Right lung (tissue), 2 donors: ENCODE measurements at regions not wholly inside any gene's neighbourhood (a gene's known extent, or its start where the extent isn't known, plus 50 kb on each side); places are given as distances from the start of the nearest gene placed in this dataset.

ENCODE experiments used
- DNase-seq, 2 donors: peaks; one replicate each; pipeline ENCODE4 v3.0.0-alpha.2; 2013

DNA sequence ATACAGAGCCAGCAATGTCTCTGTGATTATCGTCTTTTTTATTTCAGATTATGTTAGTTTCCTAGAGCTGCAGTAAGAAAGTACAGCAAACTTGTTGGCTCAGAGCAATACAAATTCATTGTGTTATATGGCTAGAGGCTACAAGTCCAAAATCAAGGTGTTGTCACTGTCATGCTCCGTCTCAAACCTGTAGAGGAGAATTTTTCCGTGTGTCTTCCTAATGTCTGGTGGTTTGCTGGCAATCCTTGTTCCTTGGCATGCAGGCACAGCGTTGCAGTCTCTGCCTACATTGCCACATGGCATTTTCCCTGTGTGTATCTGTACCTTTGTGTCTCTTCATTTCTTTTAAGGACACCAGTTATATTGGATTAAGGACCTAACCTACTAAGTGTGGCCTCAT lies 244.4 kb downstream of the LRRIQ3 start:
- DNase-seq, result no peak

DNA sequence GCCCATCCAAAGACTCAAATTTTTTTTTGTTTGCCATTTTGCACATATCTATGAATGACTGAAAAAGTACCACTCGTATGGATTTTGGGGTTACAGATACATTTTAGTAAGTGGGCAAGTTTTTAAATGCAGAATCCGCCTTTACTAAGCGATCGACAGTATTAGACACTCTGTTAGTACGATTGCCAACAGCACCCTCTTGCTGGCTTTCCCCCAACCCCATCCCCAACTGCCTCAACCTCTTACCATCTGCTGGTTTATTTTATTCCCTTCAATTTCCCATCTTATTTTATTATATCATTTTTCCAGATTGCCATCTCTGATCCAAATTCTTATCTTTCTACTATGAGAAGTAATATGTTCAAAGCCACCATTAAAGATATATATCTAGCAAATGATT lies 244.8 kb downstream of the LRRIQ3 start:
- no peak for DNase-seq

DNA sequence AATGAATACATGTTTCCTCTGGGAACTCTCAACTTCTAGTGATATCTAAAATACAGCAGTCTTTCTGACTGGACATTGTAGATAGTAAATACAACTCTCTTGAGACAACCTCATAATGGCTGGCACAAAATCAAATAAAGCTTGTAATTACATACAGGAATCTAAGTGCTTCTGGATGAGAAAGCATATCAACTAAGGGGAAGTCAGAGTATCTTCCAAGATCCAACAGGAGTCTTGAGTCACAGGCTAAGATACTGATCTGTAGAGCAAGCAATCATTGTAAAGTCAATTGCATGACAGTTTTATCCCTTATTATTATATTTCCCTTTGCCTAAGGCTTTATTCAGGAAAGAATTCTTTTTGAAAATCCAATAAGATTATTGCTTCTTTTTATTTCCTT lies 249.9 kb downstream of the LRRIQ3 start:
- DNase-seq, result no peak

- no peak for DNase-seq
These were observed 251.0 kb downstream of the LRRIQ3 start for GRCh38 chr1:73947009-73947408.

GRCh38 chr1:73943270-73943669 lies 254.7 kb downstream of the LRRIQ3 start:
- DNase-seq, result no peak

- no peak for DNase-seq
These were observed 267.7 kb downstream of the LRRIQ3 start for GRCh38 chr1:73930293-73930692.

GRCh38 chr1:73914951-73915350 lies 283.0 kb downstream of the LRRIQ3 start:
- no peak for DNase-seq

DNA sequence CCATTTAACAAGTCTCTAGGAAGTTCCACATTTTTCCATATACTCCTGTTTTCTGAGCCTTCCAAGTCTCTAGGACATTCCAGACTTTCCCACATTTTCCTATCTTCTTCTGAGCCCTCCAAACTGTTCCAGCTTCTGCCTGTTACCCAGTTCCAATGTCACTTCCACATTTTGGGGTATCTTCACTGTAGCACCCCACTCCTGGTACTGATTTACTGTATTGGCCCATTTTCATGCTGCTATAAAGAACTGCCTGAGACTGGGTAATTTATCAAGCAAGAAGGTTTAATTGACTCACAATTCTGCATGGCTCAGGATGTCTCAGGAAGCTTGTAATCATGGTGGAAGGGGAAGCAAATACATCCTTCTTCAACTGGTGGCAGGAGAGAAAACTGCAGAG lies 285.0 kb downstream of the LRRIQ3 start:
- DNase-seq, result no peak

DNA sequence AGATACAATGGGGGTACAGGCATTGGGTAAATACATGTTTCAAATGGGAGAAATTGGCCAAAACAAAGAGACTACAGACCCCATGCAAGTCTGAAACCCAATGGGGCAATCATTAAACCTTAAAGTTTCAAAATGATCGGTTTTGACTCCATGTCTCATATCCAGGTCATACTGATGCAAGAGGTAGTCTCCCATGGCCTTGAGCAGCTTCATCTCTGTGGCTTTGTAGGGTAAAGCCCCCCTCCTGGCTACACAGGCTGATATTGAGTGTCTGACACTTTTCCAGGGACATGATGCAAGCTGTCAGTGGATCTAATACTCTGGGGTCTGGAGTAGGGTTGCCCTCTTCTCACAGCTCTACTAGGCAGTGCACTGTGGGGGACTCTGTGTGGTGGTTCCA lies 286.1 kb downstream of the LRRIQ3 start:
- no peak for DNase-seq

DNA sequence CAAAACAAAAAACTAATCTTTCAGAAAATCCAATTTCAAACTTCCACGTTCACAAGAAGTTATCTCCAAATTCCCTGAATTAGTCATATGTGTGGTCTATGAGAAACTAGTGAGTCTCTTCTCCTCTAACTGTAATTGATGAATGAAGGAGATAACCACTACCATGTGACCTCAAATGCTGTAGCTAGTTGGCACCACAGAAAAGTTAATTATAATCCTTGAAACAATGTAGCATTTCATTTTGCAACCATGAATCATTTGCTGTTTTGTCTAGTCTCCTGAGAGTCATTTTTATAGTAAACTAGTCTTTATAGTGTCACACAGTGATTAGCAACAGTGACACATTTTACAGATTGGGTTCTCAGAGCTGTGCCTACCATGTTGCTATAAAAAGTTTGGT lies 287.5 kb downstream of the LRRIQ3 start:
- no peak for DNase-seq

- no peak for DNase-seq
These were observed 287.9 kb downstream of the LRRIQ3 start for GRCh38 chr1:73910062-73910461.

DNA sequence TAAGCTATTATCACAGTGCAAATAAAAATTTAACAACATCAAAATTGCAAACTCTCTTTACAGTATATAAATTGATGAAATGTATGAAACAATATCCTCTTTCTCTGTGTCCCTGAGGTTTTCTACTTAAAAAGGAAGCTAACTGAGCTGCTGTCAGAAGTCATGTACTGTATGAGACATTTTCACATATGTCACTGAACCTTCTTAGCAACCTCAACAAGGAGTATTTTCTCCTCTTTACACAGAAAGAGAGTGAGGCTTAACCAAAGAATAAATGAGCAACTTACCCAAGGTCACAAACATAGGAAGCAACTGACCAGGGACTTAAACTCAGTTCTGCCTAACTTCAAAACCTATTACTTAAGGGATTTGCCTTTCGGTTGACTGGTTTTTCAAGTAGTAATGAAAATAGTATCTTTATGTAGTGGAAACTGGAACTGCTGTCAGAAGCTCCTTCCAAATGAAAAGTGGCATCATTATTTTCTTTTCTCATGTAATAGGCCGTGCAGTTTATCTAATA lies 288.9 kb downstream of the LRRIQ3 start:
- DNase-seq, result no peak

GRCh38 chr1:73907051-73907450 lies 290.9 kb downstream of the LRRIQ3 start:
- DNase-seq, result no peak

- no peak for DNase-seq
These were observed 294.9 kb downstream of the LRRIQ3 start for GRCh38 chr1:73903092-73903491.

- DNase-seq, result no peak
These were observed 296.2 kb downstream of the LRRIQ3 start for GRCh38 chr1:73901738-73902137.

GRCh38 chr1:73899311-73899710 lies 298.7 kb downstream of the LRRIQ3 start:
- no peak for DNase-seq

- no peak for DNase-seq
These were observed 299.4 kb downstream of the LRRIQ3 start for GRCh38 chr1:73898540-73898939.

DNA sequence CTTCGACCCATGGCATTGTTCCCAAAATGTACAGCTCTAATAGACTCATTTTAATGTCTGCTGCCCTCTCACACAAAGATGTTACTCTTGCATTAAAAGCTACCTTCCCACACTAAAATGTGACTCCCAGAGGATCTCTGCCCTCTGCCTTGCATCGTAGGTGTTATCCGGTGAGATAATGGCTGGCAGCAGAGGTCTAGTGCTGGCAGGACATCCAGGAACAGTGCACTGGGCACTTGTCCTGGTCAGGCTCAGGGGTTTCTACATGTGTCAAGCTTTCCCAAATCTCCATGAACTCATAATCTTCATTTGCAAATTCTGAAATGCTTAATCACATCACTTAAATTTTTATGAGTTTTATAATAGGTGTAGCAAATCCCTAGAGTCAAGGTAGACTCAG lies 310.6 kb downstream of the LRRIQ3 start:
- DNase-seq, result no peak

DNA sequence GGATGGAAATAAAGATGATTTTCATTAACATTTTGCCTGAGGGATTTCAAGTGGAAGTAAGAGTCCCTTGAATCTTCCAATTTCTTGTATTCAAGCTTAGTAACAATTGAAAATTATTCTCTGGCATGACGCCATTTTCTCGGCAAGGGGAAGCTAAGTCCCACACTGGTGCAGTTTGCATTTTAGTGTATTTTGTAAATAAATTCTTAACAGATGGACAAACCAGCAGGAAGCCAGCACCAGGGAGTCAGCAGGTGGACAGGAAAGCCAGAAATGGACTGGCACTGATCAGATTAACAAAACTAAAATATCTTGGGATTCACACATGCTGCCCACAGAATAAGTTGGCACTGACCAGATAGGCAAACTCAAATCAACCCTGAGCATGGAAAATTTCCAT lies 311.3 kb downstream of the LRRIQ3 start:
- DNase-seq, result no peak

DNA sequence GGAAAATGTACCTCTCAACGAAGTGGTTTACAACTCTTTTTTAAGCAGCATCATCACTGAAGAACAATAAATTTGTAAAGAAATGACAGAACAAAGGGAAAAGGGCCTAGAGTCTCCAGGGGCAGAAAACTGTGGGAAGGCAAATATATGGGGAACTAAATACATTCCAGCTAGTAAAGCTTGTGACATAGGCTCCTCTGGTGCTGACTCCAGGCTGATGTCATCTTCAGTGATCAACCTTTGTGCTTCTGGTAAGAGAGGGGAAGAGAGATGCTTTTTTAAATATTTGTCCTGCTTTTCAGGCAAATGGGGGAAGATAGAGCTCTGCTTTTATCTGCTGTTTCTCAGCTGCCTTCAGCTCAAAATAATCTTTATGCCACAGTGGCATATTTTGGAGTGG lies 323.2 kb downstream of the LRRIQ3 start:
- no peak for DNase-seq

- no peak for DNase-seq
These were observed 329.1 kb downstream of the LRRIQ3 start for GRCh38 chr1:73868810-73869336.

DNA sequence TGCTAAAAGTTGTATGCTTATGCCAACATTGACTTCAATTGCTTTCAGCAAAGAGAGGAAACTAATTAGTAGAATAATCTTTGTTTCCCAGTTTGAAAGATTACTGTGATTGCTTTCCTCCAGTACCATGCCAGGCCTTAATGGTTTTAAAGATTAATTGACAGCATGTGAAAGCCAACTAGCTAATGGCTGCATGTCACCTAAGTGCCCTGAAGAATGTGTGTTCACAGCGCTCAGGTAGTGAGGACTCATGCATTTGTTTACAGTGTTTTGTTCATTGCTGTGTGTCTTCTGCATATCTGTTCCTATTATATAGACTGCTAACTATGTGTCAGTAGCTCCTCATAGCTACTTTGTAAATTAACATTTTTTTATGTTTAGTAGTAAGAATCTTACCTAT lies 335.6 kb downstream of the LRRIQ3 start:
- no peak for DNase-seq

GRCh38 chr1:73860421-73860950 lies 337.5 kb downstream of the LRRIQ3 start:
- DNase-seq, result no peak

DNA sequence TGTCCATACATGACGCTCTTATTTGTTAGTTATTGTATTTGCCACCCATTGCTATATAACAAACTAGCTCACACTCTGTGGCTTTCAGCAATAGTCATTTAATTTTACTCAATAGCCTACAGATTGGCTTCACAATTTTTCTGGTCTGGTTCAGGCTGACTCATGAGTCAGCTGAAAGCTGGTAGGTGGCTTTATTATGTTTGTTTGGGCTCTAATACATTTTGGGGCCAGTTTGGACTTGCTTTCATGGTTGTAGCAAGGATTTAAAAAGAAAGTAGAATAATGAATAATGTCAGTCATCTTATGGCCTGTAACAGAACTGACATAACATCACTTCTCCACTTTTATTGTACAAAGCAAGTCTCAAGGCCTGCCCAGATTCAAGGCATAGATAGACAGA lies 338.7 kb downstream of the LRRIQ3 start:
- DNase-seq, result no peak
